ENCODE measurements at regions not wholly inside any gene's neighbourhood (a gene's known extent, or its start where the extent isn't known, plus 50 kb on each side); places are given as distances from the start of the nearest gene placed in this dataset.

DNA sequence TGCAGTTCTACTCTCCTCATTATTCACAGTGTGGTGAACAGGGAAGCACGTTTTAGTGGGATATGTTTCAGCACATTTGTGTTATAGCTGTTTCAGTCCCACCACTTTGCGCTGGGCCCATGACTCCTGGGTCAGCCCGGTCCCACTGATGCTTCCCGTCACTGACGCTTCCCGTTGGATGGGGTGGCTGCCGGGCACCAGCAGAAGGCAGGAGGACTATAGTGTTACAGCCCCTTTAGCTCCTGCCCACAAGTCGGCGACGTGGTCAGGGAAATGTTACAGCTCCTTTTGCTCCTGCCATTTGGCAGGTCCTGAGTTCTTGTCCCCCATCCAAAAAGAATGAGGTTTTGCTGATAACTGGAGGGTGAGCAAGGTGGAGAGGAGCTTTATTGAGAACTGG lies 732.2 kb downstream of the NR4A2 start:
- peaks cover 23% of the 10 kb centered on the region for H3K9me3 Mint-ChIP-seq (ENCODE audit: low read depth)
- H3K4me3 Mint-ChIP-seq (ENCODE audit: unreplicated experiment), result no peak overlapping the region
- H3K36me3 Mint-ChIP-seq (ENCODE audit: low read depth), result no peaks in the 10 kb centered on the region
- no peaks in the 10 kb centered on the region for H3K4me1 Mint-ChIP-seq (ENCODE audit: low read depth)
- peak; percentile 83 for DNase-seq (ENCODE audit: low spot score)
- no peak overlapping the region for H3K27ac Mint-ChIP-seq (ENCODE audit: unreplicated experiment)
- no peaks in the 10 kb centered on the region for H3K27me3 Mint-ChIP-seq (ENCODE audit: low read depth)
- TF ChIP-seq, protein P1, sequence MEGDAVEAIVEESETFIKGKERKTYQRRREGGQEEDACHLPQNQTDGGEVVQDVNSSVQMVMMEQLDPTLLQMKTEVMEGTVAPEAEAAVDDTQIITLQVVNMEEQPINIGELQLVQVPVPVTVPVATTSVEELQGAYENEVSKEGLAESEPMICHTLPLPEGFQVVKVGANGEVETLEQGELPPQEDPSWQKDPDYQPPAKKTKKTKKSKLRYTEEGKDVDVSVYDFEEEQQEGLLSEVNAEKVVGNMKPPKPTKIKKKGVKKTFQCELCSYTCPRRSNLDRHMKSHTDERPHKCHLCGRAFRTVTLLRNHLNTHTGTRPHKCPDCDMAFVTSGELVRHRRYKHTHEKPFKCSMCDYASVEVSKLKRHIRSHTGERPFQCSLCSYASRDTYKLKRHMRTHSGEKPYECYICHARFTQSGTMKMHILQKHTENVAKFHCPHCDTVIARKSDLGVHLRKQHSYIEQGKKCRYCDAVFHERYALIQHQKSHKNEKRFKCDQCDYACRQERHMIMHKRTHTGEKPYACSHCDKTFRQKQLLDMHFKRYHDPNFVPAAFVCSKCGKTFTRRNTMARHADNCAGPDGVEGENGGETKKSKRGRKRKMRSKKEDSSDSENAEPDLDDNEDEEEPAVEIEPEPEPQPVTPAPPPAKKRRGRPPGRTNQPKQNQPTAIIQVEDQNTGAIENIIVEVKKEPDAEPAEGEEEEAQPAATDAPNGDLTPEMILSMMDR (IDR thresholded peaks at IDR 0.05), result no peak

GRCh38 chr2:155599834-155600233 lies 732.7 kb downstream of the NR4A2 start:
- TF ChIP-seq, protein P1 (IDR thresholded peaks at IDR 0.05), result no peak

GRCh38 chr2:155583674-155584195 lies 748.8 kb downstream of the NR4A2 start:
- Mint-ChIP-seq H3K27ac (ENCODE audit: unreplicated experiment) (no peak overlapping the region), H3K4me3 (ENCODE audit: unreplicated experiment) (no peak overlapping the region), H3K9me3 (ENCODE audit: low read depth) (peaks cover 20% of the 10 kb centered on the region), H3K27me3 (ENCODE audit: low read depth) (peaks cover under 1% of the 10 kb centered on the region), H3K4me1 (ENCODE audit: low read depth) (no peaks in the 10 kb centered on the region), H3K36me3 (ENCODE audit: low read depth) (no peaks in the 10 kb centered on the region)
- TF ChIP-seq, protein P1 (IDR thresholded peaks at IDR 0.05), result no peak
- no peak for DNase-seq (ENCODE audit: low spot score)

More at GRCh38 chr2:155599834-155600233, 732.7 kb downstream of the NR4A2 start:
- Mint-ChIP-seq H3K27ac (ENCODE audit: unreplicated experiment) (no peak overlapping the region), H3K4me1 (ENCODE audit: low read depth) (no peaks in the 10 kb centered on the region), H3K27me3 (ENCODE audit: low read depth) (no peaks in the 10 kb centered on the region), H3K36me3 (ENCODE audit: low read depth) (no peaks in the 10 kb centered on the region), H3K9me3 (ENCODE audit: low read depth) (peaks cover 21% of the 10 kb centered on the region), H3K4me3 (ENCODE audit: unreplicated experiment) (no peak overlapping the region)
- DNase-seq (ENCODE audit: low spot score), result peak; percentile 59

DNA sequence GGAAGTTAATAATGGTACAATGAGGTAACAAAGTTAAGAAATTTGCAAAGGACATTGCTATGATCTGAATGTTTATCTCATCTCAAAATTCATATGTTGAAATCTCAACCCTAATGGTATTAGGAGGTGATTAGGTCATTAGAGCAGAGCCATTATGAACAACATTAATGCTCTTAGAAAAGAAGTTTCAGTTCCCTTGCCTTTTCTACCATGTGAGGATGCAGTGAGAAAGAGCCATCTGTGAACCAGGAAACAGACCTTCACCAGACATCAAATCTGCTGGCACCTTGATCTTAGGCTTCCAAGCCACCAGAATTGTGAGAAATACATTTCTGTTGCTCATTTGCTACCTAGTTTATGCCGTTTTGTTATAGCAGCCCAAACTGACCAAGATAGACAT lies 757.6 kb downstream of the NR4A2 start:
- no peaks in the 10 kb centered on the region for H3K4me1 Mint-ChIP-seq (ENCODE audit: low read depth)
- no peak overlapping the region for H3K27ac Mint-ChIP-seq (ENCODE audit: unreplicated experiment)
- TF ChIP-seq, protein P1 (IDR thresholded peaks at IDR 0.05), result no peak
- no peak overlapping the region for H3K4me3 Mint-ChIP-seq (ENCODE audit: unreplicated experiment)
- DNase-seq (ENCODE audit: low spot score), result no peak
- H3K27me3 Mint-ChIP-seq (ENCODE audit: low read depth), result peaks cover 1% of the 10 kb centered on the region
- no peaks in the 10 kb centered on the region for H3K36me3 Mint-ChIP-seq (ENCODE audit: low read depth)
- H3K9me3 Mint-ChIP-seq (ENCODE audit: low read depth), result peaks cover 19% of the 10 kb centered on the region

DNA sequence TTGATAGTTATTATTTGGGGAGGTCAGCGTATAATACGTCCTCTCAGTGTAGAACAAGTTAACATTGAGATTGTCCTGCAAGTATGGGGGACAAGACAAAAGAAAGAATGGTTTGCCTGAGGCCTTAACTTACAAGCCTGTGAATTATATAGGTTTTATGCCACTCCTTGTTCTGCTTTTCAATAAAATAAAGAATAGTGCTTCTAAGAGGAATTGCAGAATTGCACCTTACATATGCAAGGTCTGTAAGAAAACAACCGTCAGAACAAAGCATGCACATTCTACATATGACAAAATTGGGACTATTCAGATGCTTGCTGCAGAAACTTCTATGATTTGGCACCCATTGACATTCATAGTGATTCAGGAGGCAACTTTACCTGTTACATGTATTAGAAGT lies 785.0 kb downstream of the NR4A2 start:
- DNase-seq (ENCODE audit: low spot score), result no peak
- Mint-ChIP-seq H3K36me3 (ENCODE audit: low read depth) (no peaks in the 10 kb centered on the region), H3K27me3 (ENCODE audit: low read depth) (no peaks in the 10 kb centered on the region), H3K4me1 (ENCODE audit: low read depth) (no peaks in the 10 kb centered on the region), H3K27ac (ENCODE audit: unreplicated experiment) (no peak overlapping the region), H3K4me3 (ENCODE audit: unreplicated experiment) (no peak overlapping the region), H3K9me3 (ENCODE audit: low read depth) (no peaks in the 10 kb centered on the region)
- TF ChIP-seq, protein P1 (IDR thresholded peaks at IDR 0.05), result no peak

All from chondrocyte (in vitro differentiated cells).